Stimulated activated memory B cell treated with anti-CD40 and anti-IgM and Interleukin-4, amounts not matched to agents 10 μg/mL and 1 μg/mL and 100 μg/mL, for 72 hours (primary cell): ENCODE measurements at regions not wholly inside any gene's neighbourhood (a gene's known extent, or its start where the extent isn't known, plus 50 kb on each side); places are given as distances from the start of the nearest gene placed in this dataset.
"Not testable (repeated sequence)": the region's sequence is repeated elsewhere in the genome, so short reads cannot be mapped to it uniquely, and the experiment has no call there.

Experiments used
- ATAC-seq: fragments of 150-1000 bp; cut with Tn5 transposase; 2 replicates; pipeline ENCODE4 v1.10.0; 2021
- H3K27ac Mint-ChIP-seq: one replicate; pipeline ENCODE4 v1.8.0; 2022; ENCODE audit warnings: mild to moderate bottlenecking, mixed read lengths
- H3K27me3 Mint-ChIP-seq: one replicate; pipeline ENCODE4 v1.8.0; 2022; ENCODE audit warnings: mixed read lengths
- H3K36me3 Mint-ChIP-seq: one replicate; pipeline ENCODE4 v1.8.0; 2022; ENCODE audit warnings: mixed read lengths
- H3K4me1 Mint-ChIP-seq: one replicate; pipeline ENCODE4 v1.8.0; 2022; ENCODE audit warnings: mixed read lengths
- H3K4me3 Mint-ChIP-seq: one replicate; pipeline ENCODE4 v1.8.0; 2022; ENCODE audit warnings: mild to moderate bottlenecking, moderate library complexity, mixed read lengths
- H3K9me3 Mint-ChIP-seq: one replicate; pipeline ENCODE4 v1.8.0; 2022; ENCODE audit warnings: mixed read lengths

GRCh38 chr5:106637275-106637674, 1033.5 kb downstream of the EFNA5 start:
- Mint-ChIP-seq H3K36me3 (no peaks in the 10 kb centered on the region), H3K27me3 (no peaks in the 10 kb centered on the region), H3K4me3 (no peak overlapping the region), H3K27ac (no peak overlapping the region), H3K9me3 (peaks cover 3% of the 10 kb centered on the region), H3K4me1 (no peaks in the 10 kb centered on the region)
- ATAC-seq = no peak

- Mint-ChIP-seq H3K27me3 (no peaks in the 10 kb centered on the region), H3K36me3 (no peaks in the 10 kb centered on the region), H3K4me1 (no peaks in the 10 kb centered on the region), H3K9me3 (peaks cover 3% of the 10 kb centered on the region), H3K4me3 (no peak overlapping the region), H3K27ac (no peak overlapping the region)
- no peak for ATAC-seq
These were observed 1036.4 kb downstream of the EFNA5 start for GRCh38 chr5:106634375-106634774.

GRCh38 chr5:106633825-106634224, 1036.9 kb downstream of the EFNA5 start:
- ATAC-seq = no peak
- Mint-ChIP-seq H3K27me3 (no peaks in the 10 kb centered on the region), H3K4me3 (no peak overlapping the region), H3K27ac (no peak overlapping the region), H3K36me3 (no peaks in the 10 kb centered on the region), H3K9me3 (peaks cover 3% of the 10 kb centered on the region), H3K4me1 (no peaks in the 10 kb centered on the region)

GRCh38 chr5:106628456-106628855, 1042.3 kb downstream of the EFNA5 start:
- not testable (repeated sequence) for H3K27ac Mint-ChIP-seq, H3K4me1 Mint-ChIP-seq, H3K9me3 Mint-ChIP-seq, H3K27me3 Mint-ChIP-seq, H3K4me3 Mint-ChIP-seq, ATAC-seq, H3K36me3 Mint-ChIP-seq

- H3K27ac Mint-ChIP-seq = no peak overlapping the region
- H3K4me3 Mint-ChIP-seq = no peak overlapping the region
- no peaks in the 10 kb centered on the region for H3K4me1 Mint-ChIP-seq
- no peaks in the 10 kb centered on the region for H3K36me3 Mint-ChIP-seq
- ATAC-seq = no peak
- H3K27me3 Mint-ChIP-seq = no peaks in the 10 kb centered on the region
- H3K9me3 Mint-ChIP-seq = no peaks in the 10 kb centered on the region
These were observed 1060.7 kb downstream of the EFNA5 start for GRCh38 chr5:106610041-106610440.

- H3K4me1 Mint-ChIP-seq = no peaks in the 10 kb centered on the region
- no peak overlapping the region for H3K27ac Mint-ChIP-seq
- no peaks in the 10 kb centered on the region for H3K36me3 Mint-ChIP-seq
- no peaks in the 10 kb centered on the region for H3K9me3 Mint-ChIP-seq
- no peak for ATAC-seq
- no peak overlapping the region for H3K4me3 Mint-ChIP-seq
- no peaks in the 10 kb centered on the region for H3K27me3 Mint-ChIP-seq
These were observed 1069.1 kb downstream of the EFNA5 start for GRCh38 chr5:106601620-106602019.

GRCh38 chr5:106600803-106601202, 1069.9 kb downstream of the EFNA5 start:
- Mint-ChIP-seq H3K4me1 (no peaks in the 10 kb centered on the region), H3K27ac (no peak overlapping the region), H3K27me3 (no peaks in the 10 kb centered on the region), H3K4me3 (no peak overlapping the region), H3K36me3 (no peaks in the 10 kb centered on the region), H3K9me3 (peaks cover under 1% of the 10 kb centered on the region)
- no peak for ATAC-seq

GRCh38 chr5:106595864-106596263, 1074.9 kb downstream of the EFNA5 start:
- Mint-ChIP-seq H3K4me3 (no peak overlapping the region), H3K27me3 (no peaks in the 10 kb centered on the region), H3K4me1 (no peaks in the 10 kb centered on the region), H3K36me3 (no peaks in the 10 kb centered on the region), H3K9me3 (peaks cover 2% of the 10 kb centered on the region), H3K27ac (no peak overlapping the region)
- ATAC-seq = no peak

- Mint-ChIP-seq H3K9me3 (no peaks in the 10 kb centered on the region), H3K27me3 (no peaks in the 10 kb centered on the region), H3K36me3 (no peaks in the 10 kb centered on the region), H3K27ac (no peak overlapping the region), H3K4me1 (no peaks in the 10 kb centered on the region), H3K4me3 (no peak overlapping the region)
- ATAC-seq = no peak
These were observed 1086.5 kb downstream of the EFNA5 start for GRCh38 chr5:106584268-106584667.

- ATAC-seq = no peak
- Mint-ChIP-seq H3K4me3 (no peak overlapping the region), H3K36me3 (no peaks in the 10 kb centered on the region), H3K4me1 (no peaks in the 10 kb centered on the region), H3K27me3 (no peaks in the 10 kb centered on the region), H3K27ac (no peak overlapping the region), H3K9me3 (no peaks in the 10 kb centered on the region)
These were observed 1092.0 kb downstream of the EFNA5 start for GRCh38 chr5:106578736-106579135.

- H3K4me3 Mint-ChIP-seq = no peak overlapping the region
- no peaks in the 10 kb centered on the region for H3K9me3 Mint-ChIP-seq
- no peak overlapping the region for H3K27ac Mint-ChIP-seq
- no peaks in the 10 kb centered on the region for H3K4me1 Mint-ChIP-seq
- H3K36me3 Mint-ChIP-seq = no peaks in the 10 kb centered on the region
- no peaks in the 10 kb centered on the region for H3K27me3 Mint-ChIP-seq
- no peak for ATAC-seq
These were observed 1095.9 kb downstream of the EFNA5 start for GRCh38 chr5:106574820-106575219.

GRCh38 chr5:106566031-106566430, 1104.7 kb downstream of the EFNA5 start:
- Mint-ChIP-seq H3K4me3 (no peak overlapping the region), H3K4me1 (no peaks in the 10 kb centered on the region), H3K9me3 (peaks cover 3% of the 10 kb centered on the region), H3K27me3 (no peaks in the 10 kb centered on the region), H3K27ac (no peak overlapping the region), H3K36me3 (no peaks in the 10 kb centered on the region)
- no peak for ATAC-seq

GRCh38 chr5:106545325-106545724, 1125.4 kb downstream of the EFNA5 start:
- H3K4me3 Mint-ChIP-seq = no peak overlapping the region
- no peaks in the 10 kb centered on the region for H3K4me1 Mint-ChIP-seq
- no peak overlapping the region for H3K27ac Mint-ChIP-seq
- no peak for ATAC-seq
- no peaks in the 10 kb centered on the region for H3K36me3 Mint-ChIP-seq
- H3K27me3 Mint-ChIP-seq = no peaks in the 10 kb centered on the region
- H3K9me3 Mint-ChIP-seq = peaks cover 9% of the 10 kb centered on the region

GRCh38 chr5:106543330-106543729, 1127.4 kb downstream of the EFNA5 start:
- no peaks in the 10 kb centered on the region for H3K36me3 Mint-ChIP-seq
- no peak overlapping the region for H3K4me3 Mint-ChIP-seq
- ATAC-seq = no peak
- H3K27me3 Mint-ChIP-seq = no peaks in the 10 kb centered on the region
- no peak overlapping the region for H3K27ac Mint-ChIP-seq
- H3K9me3 Mint-ChIP-seq = peaks cover 13% of the 10 kb centered on the region
- no peaks in the 10 kb centered on the region for H3K4me1 Mint-ChIP-seq

GRCh38 chr5:106530150-106530549, 1140.6 kb downstream of the EFNA5 start:
- Mint-ChIP-seq H3K36me3 (no peaks in the 10 kb centered on the region), H3K27me3 (no peaks in the 10 kb centered on the region), H3K27ac (no peak overlapping the region), H3K4me1 (no peaks in the 10 kb centered on the region), H3K4me3 (no peak overlapping the region), H3K9me3 (peaks cover 6% of the 10 kb centered on the region)
- ATAC-seq = no peak

- Mint-ChIP-seq H3K27me3 (no peaks in the 10 kb centered on the region), H3K4me3 (no peak overlapping the region), H3K36me3 (no peaks in the 10 kb centered on the region), H3K9me3 (no peaks in the 10 kb centered on the region), H3K4me1 (no peaks in the 10 kb centered on the region), H3K27ac (no peak overlapping the region)
- ATAC-seq = no peak
These were observed 1145.3 kb downstream of the EFNA5 start for GRCh38 chr5:106525438-106525837.

GRCh38 chr5:106523852-106524251, 1146.9 kb downstream of the EFNA5 start:
- Mint-ChIP-seq H3K36me3 (no peaks in the 10 kb centered on the region), H3K27me3 (no peaks in the 10 kb centered on the region), H3K4me1 (no peaks in the 10 kb centered on the region), H3K9me3 (no peaks in the 10 kb centered on the region), H3K4me3 (no peak overlapping the region), H3K27ac (no peak overlapping the region)
- no peak for ATAC-seq
